ENCODE measurements at regions not wholly inside any gene's neighbourhood (a gene's known extent, or its start where the extent isn't known, plus 50 kb on each side); places are given as distances from the start of the nearest gene placed in this dataset.
"Not testable (repeated sequence)": the region's sequence is repeated elsewhere in the genome, so short reads cannot be mapped to it uniquely, and the experiment has no call there.

- DNase-seq (ENCODE audit: low read depth in 2 of 2), result no peak
These were observed 1718.8 kb upstream of the PCDH10 start for GRCh38 chr4:131430302-131430701.

DNA sequence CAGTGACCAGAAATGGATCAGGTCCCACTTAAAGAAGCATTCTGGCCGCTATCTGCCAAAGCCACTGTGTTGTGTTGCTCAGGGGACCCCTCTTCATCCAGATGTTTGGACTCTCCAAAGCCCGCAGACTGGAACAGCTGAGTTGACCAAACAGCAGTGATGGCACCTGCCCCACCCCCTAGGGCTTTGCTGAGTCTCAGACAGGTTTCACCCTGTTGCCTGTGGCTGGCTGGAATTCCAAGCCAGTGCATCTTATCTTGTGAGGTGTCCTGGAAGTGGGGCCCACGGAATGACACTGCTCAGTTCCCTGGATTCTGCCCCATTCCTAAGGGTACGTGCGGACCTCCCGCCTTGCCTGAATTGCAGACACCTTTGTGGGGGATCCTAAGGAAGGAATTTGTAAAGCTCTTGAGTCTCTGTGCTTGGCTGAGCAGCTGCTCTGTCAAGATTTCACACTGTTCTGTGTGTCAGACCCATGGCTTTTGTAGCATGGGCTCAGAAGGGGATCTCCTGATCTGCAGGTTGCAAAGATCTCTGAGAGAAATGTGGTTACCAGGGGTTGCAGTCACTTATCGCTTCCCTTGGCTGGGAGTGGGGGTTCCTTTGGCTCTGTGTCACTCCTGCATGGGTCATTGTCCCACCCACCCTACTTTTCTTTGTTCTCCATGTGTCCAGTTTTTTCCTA, 1707.9 kb upstream of the PCDH10 start:
- DNase-seq (ENCODE audit: low read depth in 2 of 2), result no peak

DNA sequence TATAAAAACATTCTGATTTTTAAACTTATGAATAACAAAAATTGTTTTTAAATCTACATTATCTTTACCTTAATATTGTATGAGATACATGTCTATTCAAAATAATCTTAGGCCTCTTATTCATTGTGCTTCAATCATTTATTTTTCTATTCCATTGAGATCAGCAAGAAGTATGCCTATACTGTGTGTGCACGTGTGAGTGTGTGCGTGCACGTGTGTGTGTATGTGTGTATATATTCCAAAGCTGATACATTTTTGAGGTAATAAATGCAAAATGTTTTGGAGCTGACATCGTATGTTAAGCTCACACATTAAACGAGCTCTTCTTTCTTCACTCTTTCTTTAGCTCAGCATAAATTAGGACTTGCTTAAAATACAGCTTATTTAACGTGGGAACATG, 1701.2 kb upstream of the PCDH10 start:
- DNase-seq (ENCODE audit: low read depth in 2 of 2), result no peak

GRCh38 chr4:131450572-131451209, 1698.4 kb upstream of the PCDH10 start:
- no peak for DNase-seq (ENCODE audit: low read depth in 2 of 2)

GRCh38 chr4:131459430-131460101, 1689.5 kb upstream of the PCDH10 start:
- no peak for DNase-seq (ENCODE audit: low read depth in 2 of 2)

GRCh38 chr4:131470360-131470759, 1678.7 kb upstream of the PCDH10 start:
- DNase-seq (ENCODE audit: low read depth in 2 of 2), result no peak

DNA sequence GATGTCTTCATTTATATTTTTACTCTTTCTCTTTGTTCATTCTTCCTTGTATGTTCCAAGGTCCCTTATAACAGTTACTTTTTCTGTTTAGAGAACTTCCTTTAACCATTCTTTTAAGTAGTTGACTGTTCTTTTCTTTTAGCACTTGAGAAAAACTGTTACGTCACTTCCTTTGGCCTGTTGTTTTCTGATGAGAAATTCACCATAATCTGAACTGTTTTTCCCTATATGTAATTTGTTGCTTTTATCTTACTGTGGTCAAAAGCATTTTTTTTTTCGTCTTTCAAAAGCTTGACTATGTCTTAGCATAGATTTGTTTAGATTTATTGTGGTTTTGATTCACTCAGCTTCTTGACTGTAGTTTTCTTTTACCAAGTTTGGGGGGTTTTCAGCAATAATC, 1660.3 kb upstream of the PCDH10 start:
- no peak for DNase-seq (ENCODE audit: low read depth in 2 of 2)

GRCh38 chr4:131496211-131496610, 1652.9 kb upstream of the PCDH10 start:
- not testable (repeated sequence) for DNase-seq (ENCODE audit: low read depth in 2 of 2)

DNA sequence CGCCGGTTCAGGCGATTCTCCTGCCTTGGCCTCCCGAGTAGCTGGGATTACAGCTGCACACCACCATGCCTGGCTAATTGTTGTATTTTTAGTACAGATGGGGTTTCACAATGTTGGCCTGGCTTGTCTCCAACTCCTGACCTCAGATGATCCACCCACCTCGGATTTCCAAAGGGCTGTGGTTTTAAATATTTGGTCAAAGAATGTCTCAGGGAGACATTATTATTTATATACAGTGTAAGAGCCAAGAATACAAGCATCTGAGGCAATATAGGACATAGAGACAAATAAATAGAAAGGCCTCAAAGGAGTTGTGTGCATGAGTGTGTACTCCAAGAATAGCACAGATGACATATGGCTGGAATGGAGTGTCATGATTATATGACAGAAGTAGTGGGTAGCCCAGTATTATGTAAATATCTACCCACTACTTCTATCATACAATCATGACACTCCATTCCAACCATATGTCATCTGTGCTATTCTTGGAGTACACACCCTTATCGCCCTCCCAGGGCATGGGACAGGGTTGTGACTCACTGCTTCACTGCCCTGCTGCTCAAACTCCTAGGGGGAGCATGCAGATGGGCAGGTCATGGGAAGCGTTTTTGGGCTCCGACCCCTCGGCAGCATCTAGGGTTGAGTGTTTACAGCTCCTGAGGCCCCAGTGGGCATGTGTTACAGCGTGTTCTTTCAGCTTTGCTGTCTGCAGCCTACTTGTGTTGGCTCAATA, 1649.8 kb upstream of the PCDH10 start:
- DNase-seq (ENCODE audit: low read depth in 2 of 2), result no peak

DNA sequence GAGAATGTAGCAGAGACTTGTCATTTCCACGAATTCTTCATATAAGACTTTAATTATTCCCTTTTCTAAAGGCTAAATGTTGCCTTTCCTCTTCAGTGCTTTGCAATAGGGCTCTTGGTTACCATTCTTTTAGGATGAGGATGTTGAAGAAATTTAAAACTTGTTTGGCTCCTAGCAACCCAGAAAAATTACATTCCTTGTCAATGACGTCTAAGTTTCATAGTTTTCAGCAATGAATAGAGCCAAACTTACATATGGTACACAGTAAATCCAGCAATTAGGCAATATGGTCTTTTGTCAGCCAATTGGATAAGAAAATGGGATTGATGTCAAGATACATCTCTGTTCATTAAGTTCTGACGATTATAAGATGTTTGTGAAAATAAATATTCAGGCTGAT, 1639.6 kb upstream of the PCDH10 start:
- DNase-seq (ENCODE audit: low read depth in 2 of 2), result no peak

GRCh38 chr4:131526686-131527085, 1622.4 kb upstream of the PCDH10 start:
- DNase-seq (ENCODE audit: low read depth in 2 of 2), result no peak

GRCh38 chr4:131531087-131531486, 1618.0 kb upstream of the PCDH10 start:
- no peak for DNase-seq (ENCODE audit: low read depth in 2 of 2)

DNA sequence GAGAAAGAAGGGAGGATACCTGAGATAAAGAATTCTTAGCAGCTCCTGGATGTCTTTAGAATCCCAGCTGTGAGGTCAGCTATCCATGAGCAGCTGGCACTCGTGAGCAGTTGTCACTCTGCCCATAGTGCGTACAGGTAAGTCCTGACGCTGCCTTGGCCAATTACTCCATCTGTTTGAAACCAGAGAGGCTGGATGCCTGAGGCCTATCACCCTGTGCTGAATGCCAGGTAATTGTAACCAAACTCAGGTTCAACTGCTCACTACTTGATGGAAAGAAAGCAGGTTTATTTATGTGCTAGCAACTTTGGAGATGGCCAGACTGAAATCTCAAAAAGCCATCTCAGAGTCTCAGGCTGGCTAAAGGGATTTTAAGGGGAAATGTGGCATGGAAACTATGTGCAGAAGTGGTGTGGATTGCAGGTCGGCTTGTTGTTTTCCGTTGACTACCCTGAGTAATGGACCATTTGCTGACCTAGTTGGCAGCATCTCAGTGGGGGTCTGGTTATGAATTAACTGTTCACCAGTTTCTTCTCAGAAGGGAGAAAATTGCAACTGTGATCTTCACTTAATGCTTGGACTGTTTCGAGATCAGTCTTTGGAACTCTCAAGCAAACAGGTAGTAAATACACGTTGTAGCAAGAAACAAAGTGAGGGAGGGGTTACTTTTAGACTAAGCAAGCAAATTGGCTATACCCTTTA, 1614.0 kb upstream of the PCDH10 start:
- no peak for DNase-seq (ENCODE audit: low read depth in 2 of 2)

GRCh38 chr4:131540256-131540655, 1608.8 kb upstream of the PCDH10 start:
- no peak for DNase-seq (ENCODE audit: low read depth in 2 of 2)

DNA sequence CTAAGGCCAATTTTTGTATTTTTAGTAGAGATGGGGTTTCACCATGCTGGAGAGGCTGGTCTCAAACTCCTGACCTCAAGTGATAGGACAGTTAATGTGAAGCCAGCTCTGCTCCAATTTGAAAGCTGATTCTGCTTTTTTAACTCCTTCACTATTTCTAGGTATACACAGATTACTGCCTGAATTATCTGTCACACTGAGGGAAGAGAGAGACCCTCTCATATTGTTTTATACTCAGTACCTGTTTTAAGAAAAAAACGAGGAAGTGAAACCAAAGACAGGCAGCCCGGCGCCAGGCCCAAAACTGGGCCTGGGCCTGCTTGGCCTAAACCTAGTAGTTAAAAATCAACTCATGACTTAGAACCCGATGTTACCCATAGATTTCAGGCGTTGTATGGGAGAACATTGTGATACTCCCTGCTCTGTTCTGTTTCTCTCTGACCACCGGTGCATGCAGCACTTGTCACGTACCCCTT, 1601.5 kb upstream of the PCDH10 start:
- DNase-seq (ENCODE audit: low read depth in 2 of 2), result no peak

DNA sequence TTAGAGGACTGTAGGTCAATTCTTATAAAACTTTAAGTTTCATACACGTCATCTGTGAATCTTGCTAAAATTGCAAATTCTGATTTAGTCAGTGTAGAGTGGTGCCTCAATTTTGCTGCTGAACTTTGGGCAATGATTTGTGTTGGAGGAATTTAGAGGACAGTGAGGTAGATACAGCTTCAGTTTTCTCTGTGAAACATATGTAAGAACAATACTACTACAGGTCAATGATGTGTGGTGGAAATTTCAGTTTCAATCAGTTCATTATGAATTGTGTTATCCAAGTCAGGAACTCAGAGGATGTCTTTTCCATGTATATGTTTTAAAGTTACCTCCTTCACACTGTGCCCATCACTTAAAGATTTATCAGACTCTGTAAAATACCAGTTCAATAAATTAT, 1597.8 kb upstream of the PCDH10 start:
- no peak for DNase-seq (ENCODE audit: low read depth in 2 of 2)

GRCh38 chr4:131566026-131566425, 1583.1 kb upstream of the PCDH10 start:
- no peak for DNase-seq (ENCODE audit: low read depth in 2 of 2)

GRCh38 chr4:131584587-131584986, 1564.5 kb upstream of the PCDH10 start:
- no peak for DNase-seq (ENCODE audit: low read depth in 2 of 2)

- no peak for DNase-seq (ENCODE audit: low read depth in 2 of 2)
These were observed 1554.0 kb upstream of the PCDH10 start for GRCh38 chr4:131595140-131595539.

DNA sequence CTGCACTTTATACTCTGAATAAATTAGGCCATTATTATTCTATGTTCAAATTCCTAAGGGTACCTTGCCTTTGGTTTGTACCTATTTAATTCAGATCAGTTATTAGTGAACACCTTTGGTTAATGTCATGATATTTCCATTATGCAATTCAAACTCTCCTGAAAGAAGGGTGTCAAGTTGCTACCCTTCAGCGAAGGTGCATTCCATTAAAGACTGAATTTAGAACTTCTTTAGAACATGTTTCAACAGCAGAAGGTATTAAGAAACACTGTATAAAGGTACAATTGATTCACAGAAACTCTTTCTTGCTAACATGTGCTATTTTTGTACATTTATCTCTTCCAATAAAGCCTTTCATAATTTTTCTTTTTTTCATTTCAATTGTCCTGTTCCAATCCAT, 1545.4 kb upstream of the PCDH10 start:
- DNase-seq (ENCODE audit: low read depth in 2 of 2), result no peak

GRCh38 chr4:131609039-131609438, 1540.1 kb upstream of the PCDH10 start:
- no peak for DNase-seq (ENCODE audit: low read depth in 2 of 2)

Data from lung microvascular endothelial cell (primary cell).